Activated CD8-positive, alpha-beta T cell treated with anti-CD3 and anti-CD28 coated beads for 36 hours (primary cell): ENCODE measurements at regions not wholly inside any gene's neighbourhood (a gene's known extent, or its start where the extent isn't known, plus 50 kb on each side); places are given as distances from the start of the nearest gene placed in this dataset.

Experiments used
- ATAC-seq: fragments of 200-7000 bp; cut with Tn5 transposase; one replicate; pipeline ENCODE4 v1.10.0; 2021; ENCODE audit warnings: mild to moderate bottlenecking, moderate library complexity
- CTCF ChIA-PET: fragments of 350-600 bp; sonication (Branson Sonifier 250); formaldehyde crosslinking; loops from one replicate; lab custom pipeline; 2021; ENCODE audit warnings: antibody characterized with exemption; lab: Charles Lee
- POLR2A ChIA-PET: fragments of 350-600 bp; sonication (Branson Sonifier 250); formaldehyde crosslinking; loops from one replicate; lab custom pipeline; 2021; ENCODE audit warnings: antibody characterized with exemption; lab: Charles Lee
- DNase-seq: peaks from one replicate; pipeline ENCODE4 v3.0.0-alpha.2; 2020
- H3K27ac Mint-ChIP-seq: one replicate; pipeline ENCODE4 v1.8.0; 2021; ENCODE audit warnings: mild to moderate bottlenecking, mixed read lengths
- H3K27me3 Mint-ChIP-seq: one replicate; pipeline ENCODE4 v1.8.0; 2021; ENCODE audit warnings: mixed read lengths
- H3K36me3 Mint-ChIP-seq: one replicate; pipeline ENCODE4 v1.8.0; 2021; ENCODE audit warnings: low read depth, mixed read lengths
- H3K4me1 Mint-ChIP-seq: one replicate; pipeline ENCODE4 v1.8.0; 2021; ENCODE audit warnings: low read depth, mixed read lengths
- H3K4me3 Mint-ChIP-seq: one replicate; pipeline ENCODE4 v1.8.0; 2021; ENCODE audit warnings: mild to moderate bottlenecking, moderate library complexity, mixed read lengths
- H3K9me3 Mint-ChIP-seq: one replicate; pipeline ENCODE4 v1.8.0; 2021; ENCODE audit warnings: mixed read lengths
- CTCF ChIP-seq: fragments of 200-600 bp; IDR thresholded peaks from one replicate; pipeline ENCODE4 v1.8.0; 2022; ENCODE audit warnings: antibody characterized with exemption, mild to moderate bottlenecking
- intact Hi-C: fragments of 100-400 bp; cut with micrococcal nuclease; formaldehyde crosslinking; loops from one replicate; pipeline ENCODE4 v1.10.0; 2022

DNA sequence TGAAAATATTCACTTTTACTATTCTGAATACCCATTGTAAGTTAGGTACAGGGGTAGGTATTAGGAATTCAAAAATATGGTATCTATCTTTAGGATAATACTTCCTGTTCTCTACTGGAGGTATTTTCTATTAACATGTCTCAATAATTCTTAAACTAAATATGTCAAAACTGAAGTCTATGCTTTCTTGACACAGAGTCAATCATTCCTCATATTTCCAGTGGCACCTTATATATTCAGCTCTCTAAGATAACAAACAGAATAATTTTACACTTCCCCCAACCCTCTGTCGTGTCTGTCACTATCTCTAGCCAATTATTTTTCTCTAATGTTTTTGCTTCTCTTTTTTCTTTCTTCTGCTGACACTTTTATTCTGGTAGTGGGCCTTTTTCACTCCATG, 138.9 kb downstream of the TMEM26 start:
- DNase-seq (no peak), ATAC-seq (no peak)
- no peak for TF ChIP-seq CTCF
- Mint-ChIP-seq H3K4me3 (no peak overlapping the region), H3K36me3 (no peaks in the 10 kb centered on the region), H3K4me1 (peaks cover 14% of the 10 kb centered on the region), H3K27ac (no peak overlapping the region), H3K9me3 (no peaks in the 10 kb centered on the region), H3K27me3 (peaks cover 1% of the 10 kb centered on the region)
- POLR2A ChIA-PET: no interaction called here
- CTCF ChIA-PET: interaction anchor here (0.9 kb wide), 1 partner anchor 61 kb away, joined by 3 read pairs; no protein-coding TSS in a partner anchor
- intact Hi-C loops: no loop called here

DNA sequence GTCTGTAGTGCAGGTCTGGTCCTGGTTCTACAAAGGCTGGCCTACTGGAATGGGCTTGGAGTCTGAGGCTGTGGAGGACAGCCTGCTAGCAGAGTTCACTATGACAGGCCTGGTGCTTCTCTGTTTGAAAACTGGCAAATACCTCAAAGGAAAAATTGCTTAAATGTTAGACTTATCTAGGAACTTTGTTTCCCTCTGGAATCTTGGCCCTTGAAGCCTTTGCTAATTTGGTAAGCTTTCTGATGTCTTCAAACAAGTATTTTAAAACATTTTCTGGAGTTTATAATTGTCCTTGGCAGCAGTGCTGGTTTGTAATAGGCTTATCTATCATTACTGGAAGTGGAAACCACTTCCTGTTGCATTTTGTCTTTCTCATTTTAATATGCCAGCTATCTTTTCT, 139.7 kb downstream of the TMEM26 start:
- no peak overlapping the region for H3K4me3 Mint-ChIP-seq

DNA sequence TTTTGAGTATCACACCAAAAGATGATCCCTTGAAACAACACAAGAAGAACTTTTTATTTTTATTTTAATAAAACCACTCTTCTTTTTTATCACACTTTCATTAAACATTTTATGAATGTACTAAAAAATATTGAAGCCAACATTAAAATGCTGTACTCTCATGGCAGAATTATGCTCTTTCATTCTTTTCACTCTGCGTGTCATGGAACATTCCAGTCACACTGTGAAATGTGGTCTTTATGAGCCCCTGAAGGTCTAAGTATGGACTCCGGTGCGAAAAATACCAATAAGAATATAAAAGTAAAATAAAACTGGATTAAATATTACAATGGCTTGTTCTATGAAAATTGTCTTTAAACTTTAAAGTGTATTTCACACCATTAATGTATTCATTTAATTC, 148.4 kb downstream of the TMEM26 start:
- CTCF ChIA-PET: interaction anchor here (1.2 kb wide), 1 partner anchor 16 kb away, joined by 3 read pairs; no protein-coding TSS in a partner anchor
- TF ChIP-seq CTCF: no peak
- intact Hi-C loops: no loop called here

More for the DNA sequence above, 139.7 kb downstream of the TMEM26 start:
- intact Hi-C loops: no loop called here
- CTCF ChIA-PET: no interaction called here
- H3K27ac Mint-ChIP-seq: no peak overlapping the region
- H3K27me3 Mint-ChIP-seq: peaks cover 1% of the 10 kb centered on the region
- no peak for TF ChIP-seq CTCF
- peaks cover 14% of the 10 kb centered on the region for H3K4me1 Mint-ChIP-seq
- POLR2A ChIA-PET: no interaction called here
- no peaks in the 10 kb centered on the region for H3K36me3 Mint-ChIP-seq
- H3K9me3 Mint-ChIP-seq: no peaks in the 10 kb centered on the region
- DNase-seq (no peak), ATAC-seq (no peak)

GRCh38 chr10:61302124-61302523, 151.1 kb downstream of the TMEM26 start:
- Mint-ChIP-seq H3K4me1 (no peaks in the 10 kb centered on the region), H3K9me3 (peaks cover 10% of the 10 kb centered on the region), H3K27ac (no peak overlapping the region), H3K4me3 (no peak overlapping the region), H3K36me3 (no peaks in the 10 kb centered on the region), H3K27me3 (peaks cover 3% of the 10 kb centered on the region)
- no peak for TF ChIP-seq CTCF
- ATAC-seq (no peak), DNase-seq (no peak)
- ChIA-PET CTCF (no interaction called here), POLR2A (no interaction called here)
- intact Hi-C loops: no loop called here

More for the DNA sequence above, 148.4 kb downstream of the TMEM26 start:
- Mint-ChIP-seq H3K4me3 (no peak overlapping the region), H3K9me3 (no peaks in the 10 kb centered on the region), H3K27ac (no peak overlapping the region), H3K36me3 (no peaks in the 10 kb centered on the region), H3K4me1 (no peaks in the 10 kb centered on the region), H3K27me3 (no peaks in the 10 kb centered on the region)
- POLR2A ChIA-PET: no interaction called here
- ATAC-seq (no peak), DNase-seq (no peak)

- CTCF ChIA-PET: no interaction called here
Observed at GRCh38 chr10:61301575-61301974, 151.6 kb downstream of the TMEM26 start.

More at GRCh38 chr10:61301575-61301974, 151.6 kb downstream of the TMEM26 start:
- TF ChIP-seq CTCF: no peak
- peaks cover 10% of the 10 kb centered on the region for H3K9me3 Mint-ChIP-seq
- H3K4me3 Mint-ChIP-seq: no peak overlapping the region
- intact Hi-C loops: no loop called here
- peaks cover 3% of the 10 kb centered on the region for H3K27me3 Mint-ChIP-seq
- no peaks in the 10 kb centered on the region for H3K4me1 Mint-ChIP-seq
- DNase-seq: no peak
- POLR2A ChIA-PET: no interaction called here
- no peak for ATAC-seq
- H3K36me3 Mint-ChIP-seq: no peaks in the 10 kb centered on the region
- H3K27ac Mint-ChIP-seq: no peak overlapping the region
